OCI-LY1 (cell line): ENCODE measurements at regions not wholly inside any gene's neighbourhood (a gene's known extent, or its start where the extent isn't known, plus 50 kb on each side); places are given as distances from the start of the nearest gene placed in this dataset.

Experiments used
- H2AFZ ChIP-seq: fragments of 200-600 bp; sonication (generic), shearing (Covaris generic); 2 replicates; pipeline ENCODE4 v1.6.0; 2014; ENCODE audit warnings: antibody characterized with exemption, mild to moderate bottlenecking, low read length
- H3F3A ChIP-seq: fragments of 200-600 bp; sonication (generic), shearing (Covaris generic); 2 replicates; pipeline ENCODE4 v1.6.0; 2014; ENCODE audit warnings: mild to moderate bottlenecking, antibody characterized with exemption, low read length, moderate library complexity; ENCODE audit not compliant: insufficient read depth
- H3K27ac ChIP-seq: fragments of 200-600 bp; sonication (generic); 2 replicates; pipeline ENCODE4 v1.5.1; 2014; ENCODE audit warnings: low read length, mixed run types, mild to moderate bottlenecking, low read depth; ENCODE audit not compliant: poor library complexity, severe bottlenecking
- H3K27me3 ChIP-seq: fragments of 200-600 bp; sonication (generic); 2 replicates; pipeline ENCODE4 v1.6.0; 2014; ENCODE audit warnings: antibody characterized with exemption, mild to moderate bottlenecking, low read length, moderate library complexity; ENCODE audit not compliant: insufficient read depth
- H3K36me3 ChIP-seq: fragments of 200-600 bp; sonication (generic); 2 replicates; pipeline ENCODE4 v1.6.1; 2014; ENCODE audit warnings: mild to moderate bottlenecking, antibody characterized with exemption, low read length, moderate library complexity, mixed read lengths; ENCODE audit not compliant: insufficient read depth
- H3K4me1 ChIP-seq: fragments of 200-600 bp; sonication (generic); 2 replicates; pipeline ENCODE4 v1.5.1; 2014; ENCODE audit warnings: mild to moderate bottlenecking, low read length, moderate library complexity; ENCODE audit not compliant: insufficient read depth, severe bottlenecking
- H3K4me2 ChIP-seq: fragments of 200-600 bp; sonication (generic), shearing (Covaris generic); 2 replicates; pipeline ENCODE4 v1.6.1; 2014; ENCODE audit warnings: low read length
- H3K4me3 ChIP-seq: fragments of 200-600 bp; sonication (generic); 2 replicates; pipeline ENCODE4 v1.5.1; 2014; ENCODE audit warnings: low read length, low read depth, mild to moderate bottlenecking, mixed read lengths; ENCODE audit not compliant: poor library complexity, severe bottlenecking
- H3K79me2 ChIP-seq: fragments of 200-600 bp; shearing (Covaris generic); 2 replicates; pipeline ENCODE4 v1.6.1; 2016; ENCODE audit warnings: mixed run types, low read length, mixed read lengths; ENCODE audit not compliant: insufficient read depth
- H3K9ac ChIP-seq: fragments of 200-600 bp; sonication (generic), shearing (Covaris generic); 2 replicates; pipeline ENCODE4 v1.6.1; 2014; ENCODE audit warnings: mild to moderate bottlenecking, low read length, mixed read lengths
- H3K9me2 ChIP-seq: fragments of 200-600 bp; sonication (generic), shearing (Covaris generic); 2 replicates; pipeline ENCODE4 v1.6.1; 2014; ENCODE audit warnings: low read depth, mild to moderate bottlenecking, low read length, mixed read lengths
- H3K9me3 ChIP-seq: fragments of 200-600 bp; shearing (Covaris generic); 2 replicates; pipeline ENCODE4 v1.6.1; 2014; ENCODE audit warnings: low read length, mixed read lengths
- H4K20me1 ChIP-seq: fragments of 200-600 bp; sonication (generic), shearing (Covaris generic); 2 replicates; pipeline ENCODE4 v1.6.0; 2016; ENCODE audit warnings: mild to moderate bottlenecking, low read length; ENCODE audit not compliant: insufficient read depth
- CTCF ChIP-seq: fragments of 200-600 bp; sonication (generic), shearing (Covaris generic); IDR thresholded peaks from 2 replicates; pipeline ENCODE4 v1.5.1; 2017; ENCODE audit warnings: mild to moderate bottlenecking, antibody characterized with exemption, low read length, moderate library complexity, mixed read lengths
- EZH2 ChIP-seq: fragments of 200-600 bp; sonication (generic), shearing (Covaris generic); IDR thresholded peaks from 2 replicates; pipeline ENCODE4 v1.8.0; 2017; ENCODE audit warnings: borderline replicate concordance, mixed run types, mild to moderate bottlenecking, antibody characterized with exemption, low read length, moderate library complexity, mixed read lengths

- Histone ChIP-seq H3K27me3 (peaks cover 9% of the 10 kb centered on the region; the same call in 1 of the 2 replicates), H4K20me1 (no peaks in the 10 kb centered on the region)
- TF ChIP-seq EZH2 (no peak), CTCF (no peak)
These were observed 225.1 kb downstream of the TFCP2L1 start for GRCh38 chr2:121059651-121060649.

GRCh38 chr2:121061633-121062032, 223.4 kb downstream of the TFCP2L1 start:
- Histone ChIP-seq H3K9me2 (no peaks in the 10 kb centered on the region), H4K20me1 (no peaks in the 10 kb centered on the region), H3K79me2 (no peaks in the 10 kb centered on the region), H2AFZ (no peak overlapping the region), H3K4me2 (no peak overlapping the region), H3K27me3 (peaks cover 7% of the 10 kb centered on the region; the same call in 1 of the 2 replicates), H3K9me3 (no peaks in the 10 kb centered on the region), H3F3A (no peaks in the 10 kb centered on the region), H3K27ac (no peak overlapping the region), H3K9ac (no peak overlapping the region), H3K4me3 (no peak overlapping the region), H3K4me1 (no peaks in the 10 kb centered on the region), H3K36me3 (no peaks in the 10 kb centered on the region)
- no peak for TF ChIP-seq CTCF
- no peak for TF ChIP-seq EZH2

More at GRCh38 chr2:121059651-121060649, 225.1 kb downstream of the TFCP2L1 start:
- H3K9ac ChIP-seq: no peak overlapping the region
- no peak overlapping the region for H3K4me3 ChIP-seq
- no peaks in the 10 kb centered on the region for H3K9me3 ChIP-seq
- no peak overlapping the region for H3K27ac ChIP-seq
- no peaks in the 10 kb centered on the region for H3K4me1 ChIP-seq
- no peaks in the 10 kb centered on the region for H3F3A ChIP-seq
- H3K9me2 ChIP-seq: no peaks in the 10 kb centered on the region
- H2AFZ ChIP-seq: no peak overlapping the region
- H3K79me2 ChIP-seq: no peaks in the 10 kb centered on the region
- no peaks in the 10 kb centered on the region for H3K36me3 ChIP-seq
- H3K4me2 ChIP-seq: no peak overlapping the region

GRCh38 chr2:121063471-121063870, 221.5 kb downstream of the TFCP2L1 start:
- H3K9ac ChIP-seq: no peak overlapping the region
- no peaks in the 10 kb centered on the region for H3K79me2 ChIP-seq
- no peaks in the 10 kb centered on the region for H3F3A ChIP-seq
- no peaks in the 10 kb centered on the region for H3K9me3 ChIP-seq
- H2AFZ ChIP-seq: no peak overlapping the region
- no peak overlapping the region for H3K4me3 ChIP-seq
- H3K36me3 ChIP-seq: no peaks in the 10 kb centered on the region
- no peak overlapping the region for H3K4me2 ChIP-seq
- no peaks in the 10 kb centered on the region for H4K20me1 ChIP-seq
- H3K4me1 ChIP-seq: no peaks in the 10 kb centered on the region
- no peak overlapping the region for H3K27ac ChIP-seq
- no peaks in the 10 kb centered on the region; the same call in 1 of the 2 replicates for H3K27me3 ChIP-seq
- TF ChIP-seq CTCF (no peak), EZH2 (no peak)
- H3K9me2 ChIP-seq: no peaks in the 10 kb centered on the region
